ENCODE measurements at regions not wholly inside any gene's neighbourhood (a gene's known extent, or its start where the extent isn't known, plus 50 kb on each side); places are given as distances from the start of the nearest gene placed in this dataset.
A peak's percentile ranks its signal among the peaks of the same experiment; 100 is the strongest.

DNA sequence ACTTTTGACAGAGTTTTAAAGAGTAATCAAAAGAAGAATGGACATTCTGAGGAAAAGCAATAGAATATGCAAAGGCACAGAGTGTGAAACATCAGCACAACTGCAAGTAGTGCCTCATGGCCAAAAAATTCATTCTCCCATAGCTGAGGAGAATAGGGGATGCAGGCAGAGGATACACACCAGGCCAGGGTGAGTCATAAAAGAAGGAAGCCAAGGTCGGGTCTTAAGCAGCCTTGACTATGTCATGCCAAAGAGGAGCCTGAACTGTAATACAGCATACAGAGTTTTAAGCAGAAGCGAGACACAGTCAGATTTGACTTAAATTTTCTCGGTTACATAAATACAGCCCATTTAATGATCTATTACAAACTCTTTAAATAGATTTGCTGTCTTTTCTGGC is 165.0 kb downstream of the LNPK start:
- no peak for DNase-seq (ENCODE audit: low read depth)
- in situ Hi-C loops (cut with HindIII; ENCODE audit: low pct_unique_long_range_greater_than_20kb, low sequenced_read_pairs) = no loop called here

DNA sequence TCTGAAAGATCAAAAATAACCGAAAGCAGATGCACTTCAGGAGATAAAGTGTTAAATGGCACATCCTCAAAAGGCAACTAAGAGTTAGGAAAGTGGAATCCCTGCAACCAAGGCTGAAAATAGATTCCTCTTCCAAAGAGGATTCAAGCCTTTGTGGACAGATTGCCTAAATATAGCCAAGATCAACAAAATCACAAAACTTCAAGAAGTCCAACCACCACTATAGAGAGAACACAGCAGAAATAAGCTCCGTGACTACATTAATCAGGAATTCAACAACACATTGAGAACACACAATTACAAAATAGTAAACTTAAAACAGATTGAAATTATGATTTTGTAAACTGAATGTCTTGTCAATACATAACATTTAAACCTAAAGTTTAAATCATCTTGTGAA is 165.7 kb downstream of the LNPK start:
- no peak for DNase-seq (ENCODE audit: low read depth)

DNA sequence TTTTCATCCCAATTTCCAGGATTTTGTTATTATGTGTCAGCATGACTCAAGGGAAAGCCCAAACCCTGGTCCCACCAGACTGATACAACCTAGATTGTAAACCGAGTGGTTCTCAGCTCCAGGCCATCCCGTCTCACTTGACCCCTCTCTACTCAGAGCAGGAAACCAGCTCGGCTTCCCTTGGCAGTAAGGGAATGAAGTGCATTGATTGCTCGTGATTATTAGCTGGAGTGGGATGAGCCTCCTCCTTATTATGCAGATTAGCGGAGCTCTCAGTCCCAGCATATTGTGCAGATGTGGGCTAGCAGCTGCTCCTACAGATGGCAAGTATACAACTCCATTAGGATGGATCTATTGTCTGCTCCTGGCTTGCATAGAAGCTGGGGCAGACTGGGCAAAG is 167.6 kb downstream of the LNPK start:
- no peak for DNase-seq (ENCODE audit: low read depth)
- in situ Hi-C loops (cut with HindIII; ENCODE audit: low pct_unique_long_range_greater_than_20kb, low sequenced_read_pairs) = no loop called here

More for the DNA sequence above, 165.7 kb downstream of the LNPK start:
- in situ Hi-C loops (cut with HindIII; ENCODE audit: low pct_unique_long_range_greater_than_20kb, low sequenced_read_pairs) = no loop called here

DNA sequence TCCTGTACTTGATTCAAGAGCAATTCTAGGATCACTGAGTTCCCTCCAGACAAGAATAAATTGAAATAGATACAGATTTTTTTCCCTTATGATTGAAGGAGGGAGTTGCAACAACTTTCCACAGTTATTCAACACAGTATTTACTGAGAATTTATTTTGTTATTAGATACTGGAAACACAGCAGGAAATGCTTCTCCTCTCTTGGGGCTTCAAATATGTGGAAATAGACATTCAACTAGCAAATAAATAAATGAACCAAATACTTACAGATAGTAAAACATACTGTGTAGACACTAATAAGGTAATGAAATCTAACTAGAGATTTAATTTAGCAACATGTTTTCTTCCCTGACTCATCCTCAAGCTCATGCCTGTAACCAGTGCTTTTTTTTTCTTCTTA is 169.2 kb downstream of the LNPK start:
- DNase-seq (ENCODE audit: low read depth) = no peak
- in situ Hi-C loops (cut with HindIII; ENCODE audit: low pct_unique_long_range_greater_than_20kb, low sequenced_read_pairs) = no loop called here

DNA sequence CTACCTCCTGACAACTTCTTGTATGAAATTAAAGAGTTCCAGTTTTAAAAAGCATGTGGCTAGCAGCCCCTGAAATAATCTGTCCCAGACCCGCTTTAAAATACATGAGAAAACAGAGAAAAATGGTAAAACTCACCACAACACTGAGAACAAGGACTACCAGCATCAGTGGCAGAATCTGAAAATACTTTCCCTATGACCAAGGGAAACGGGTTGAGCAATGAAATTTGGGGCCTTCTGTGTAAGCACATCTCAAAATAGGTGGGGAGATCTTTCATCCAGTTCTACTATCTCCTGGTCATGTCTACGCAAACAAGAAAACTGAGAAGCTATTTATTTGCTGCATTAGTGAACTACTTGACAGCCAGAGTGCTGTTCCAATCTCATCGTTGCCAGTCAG is 172.3 kb downstream of the LNPK start:
- in situ Hi-C loops (cut with HindIII; ENCODE audit: low pct_unique_long_range_greater_than_20kb, low sequenced_read_pairs) = no loop called here
- DNase-seq (ENCODE audit: low read depth) = no peak

DNA sequence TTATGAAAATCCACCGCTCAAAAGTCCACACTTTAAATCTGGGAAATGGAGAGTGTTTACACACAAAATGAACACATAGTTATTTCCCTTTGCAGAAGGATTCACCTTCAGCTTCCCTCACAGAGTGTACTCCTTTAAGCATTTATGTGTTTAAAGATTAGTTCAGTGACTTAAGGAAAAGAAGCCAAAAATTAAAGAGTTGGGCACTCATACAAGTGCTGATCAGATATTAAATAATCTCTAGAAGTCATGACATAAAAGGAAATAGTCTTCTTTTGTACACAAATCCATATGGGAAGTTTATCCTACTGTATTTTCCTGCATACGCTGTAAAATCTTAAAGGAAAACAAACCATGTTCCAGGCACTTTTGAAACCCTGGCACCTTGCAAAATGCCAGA is 174.2 kb downstream of the LNPK start:
- no peak for DNase-seq (ENCODE audit: low read depth)
- in situ Hi-C loops (cut with HindIII; ENCODE audit: low pct_unique_long_range_greater_than_20kb, low sequenced_read_pairs) = no loop called here

DNA sequence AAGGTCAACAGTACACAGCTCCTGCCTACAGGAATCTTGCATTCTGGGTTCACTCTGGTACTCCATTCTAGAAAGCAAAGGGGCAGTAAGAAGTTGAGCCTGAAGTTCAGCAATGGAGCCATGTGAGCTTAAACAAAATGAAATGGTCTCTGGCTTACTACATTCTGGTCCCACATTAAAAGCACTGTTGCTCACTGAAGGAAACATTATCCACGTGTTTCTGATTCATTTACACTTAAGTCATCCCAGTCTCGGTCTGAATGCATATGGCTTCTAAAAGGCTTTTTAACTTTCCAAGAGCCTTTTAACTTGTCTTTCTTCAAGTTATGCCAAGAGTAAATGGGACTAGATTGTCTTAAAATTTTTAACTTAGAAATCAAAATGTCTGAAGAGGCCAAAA is 177.8 kb downstream of the LNPK start:
- no peak for DNase-seq (ENCODE audit: low read depth)
- in situ Hi-C loops (cut with HindIII; ENCODE audit: low pct_unique_long_range_greater_than_20kb, low sequenced_read_pairs) = no loop called here

DNA sequence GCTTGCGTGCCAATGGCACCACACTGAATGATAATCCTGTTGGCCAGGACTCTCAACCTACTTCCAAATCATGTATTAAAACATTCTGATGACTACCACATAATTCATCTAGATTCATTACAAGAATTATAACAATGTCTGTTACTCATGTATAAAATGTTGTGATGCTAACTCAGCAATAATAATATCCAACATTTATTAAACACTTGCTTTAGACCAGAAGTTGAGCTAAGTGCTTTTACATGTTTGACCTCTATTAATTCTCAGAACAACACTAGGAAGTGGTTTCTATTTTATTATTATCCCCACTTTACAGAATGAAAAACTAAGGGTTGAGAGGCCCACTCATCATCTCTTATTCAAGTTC is 178.4 kb downstream of the LNPK start:
- in situ Hi-C loops (cut with HindIII; ENCODE audit: low pct_unique_long_range_greater_than_20kb, low sequenced_read_pairs) = no loop called here
- DNase-seq (ENCODE audit: low read depth) = no peak

DNA sequence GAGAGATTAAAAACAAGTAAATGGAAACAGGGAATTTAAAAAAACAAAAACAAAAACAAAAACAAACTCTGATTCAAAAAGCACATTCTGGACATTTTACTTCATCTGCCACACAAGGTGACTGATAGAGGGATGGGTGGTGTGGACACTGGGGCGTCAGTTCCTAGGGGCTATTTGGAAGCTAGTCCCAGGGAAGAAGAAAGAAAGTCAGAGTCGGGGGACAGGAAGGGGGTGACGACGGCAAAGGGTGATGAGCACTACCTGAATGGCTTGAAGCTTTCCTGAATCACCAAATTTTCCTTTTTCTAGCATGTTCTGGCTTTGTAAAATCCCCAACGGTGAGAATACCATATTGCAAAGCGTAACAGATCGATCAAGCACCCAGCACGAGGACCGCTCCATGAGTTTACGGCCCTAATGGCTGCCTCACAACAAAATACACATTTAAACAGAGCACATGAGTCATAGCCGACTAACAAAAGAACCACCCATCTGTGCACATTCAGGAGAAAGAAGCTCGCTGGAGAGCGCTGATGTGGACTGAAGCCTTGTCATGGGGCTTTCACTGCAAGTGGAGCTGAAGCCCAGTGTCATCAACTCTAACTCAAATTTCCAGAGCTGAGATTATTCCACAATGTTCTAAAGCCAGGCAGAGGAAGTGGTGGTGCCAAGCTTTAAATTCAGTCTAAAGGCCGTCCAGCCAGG is 178.9 kb downstream of the LNPK start:
- in situ Hi-C loops (cut with HindIII; ENCODE audit: low pct_unique_long_range_greater_than_20kb, low sequenced_read_pairs) = no loop called here

DNA sequence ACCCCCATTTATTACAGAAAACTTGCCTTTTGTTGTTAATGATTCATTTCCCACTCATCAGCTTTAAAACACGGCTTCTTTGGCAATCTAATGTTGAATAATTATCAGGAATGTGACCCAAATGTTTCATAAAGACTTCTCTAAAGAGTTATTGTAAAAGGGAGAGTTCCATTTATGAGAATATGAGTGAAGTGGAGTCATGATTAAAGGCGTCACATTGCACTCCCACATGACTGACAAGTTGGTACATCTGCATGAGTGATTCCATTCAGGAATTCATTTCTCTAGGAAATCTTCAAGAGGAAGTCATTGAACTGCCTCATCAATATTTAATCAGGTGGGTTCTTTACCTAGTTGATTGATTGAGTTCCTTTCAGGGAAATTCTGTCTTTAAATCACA is 184.8 kb downstream of the LNPK start:
- in situ Hi-C loops (cut with HindIII; ENCODE audit: low pct_unique_long_range_greater_than_20kb, low sequenced_read_pairs) = no loop called here
- DNase-seq (ENCODE audit: low read depth) = no peak

More for the DNA sequence above, 178.9 kb downstream of the LNPK start:
- DNase-seq (ENCODE audit: low read depth) = peak; percentile 3

DNA sequence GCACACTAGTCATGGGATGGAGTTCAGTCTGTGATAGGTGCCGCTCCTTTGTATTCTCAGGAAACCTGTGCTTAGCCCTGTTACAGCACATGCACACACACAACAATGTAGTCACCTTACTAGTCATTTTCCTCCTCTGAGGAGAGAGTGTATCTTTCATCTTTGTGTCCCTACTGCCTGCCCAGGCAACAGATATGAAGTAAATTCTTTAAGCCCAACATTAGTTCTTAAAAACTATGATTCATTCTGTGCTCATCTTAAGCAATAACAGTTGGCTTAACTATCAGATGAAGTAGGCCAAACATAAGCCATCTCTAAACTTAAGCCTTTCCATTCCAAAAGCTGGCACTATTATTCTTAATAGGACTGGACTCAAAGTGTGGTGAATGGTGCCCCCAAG is 186.5 kb downstream of the LNPK start:
- in situ Hi-C loops (cut with HindIII; ENCODE audit: low pct_unique_long_range_greater_than_20kb, low sequenced_read_pairs) = no loop called here
- DNase-seq (ENCODE audit: low read depth) = no peak

DNA sequence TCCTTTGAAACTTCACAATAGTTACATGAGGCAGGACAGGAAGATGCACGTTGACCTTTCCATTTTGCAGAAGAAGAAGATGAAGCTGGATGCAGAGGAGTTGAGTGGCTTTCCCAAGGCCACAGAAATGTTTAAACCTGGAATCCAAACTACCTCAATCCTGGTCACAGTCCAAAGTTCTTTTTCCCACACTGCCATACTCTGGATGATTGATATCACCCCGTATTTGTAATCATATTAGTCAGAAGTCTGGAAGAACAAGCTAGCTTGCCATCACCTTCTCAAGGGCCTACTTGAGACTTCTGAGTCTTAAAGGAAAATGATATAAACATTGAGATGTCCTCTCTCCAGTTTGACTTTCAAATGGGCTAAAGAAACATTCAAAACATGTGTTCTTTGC is 190.1 kb downstream of the LNPK start:
- in situ Hi-C loops (cut with HindIII; ENCODE audit: low pct_unique_long_range_greater_than_20kb, low sequenced_read_pairs) = no loop called here

DNA sequence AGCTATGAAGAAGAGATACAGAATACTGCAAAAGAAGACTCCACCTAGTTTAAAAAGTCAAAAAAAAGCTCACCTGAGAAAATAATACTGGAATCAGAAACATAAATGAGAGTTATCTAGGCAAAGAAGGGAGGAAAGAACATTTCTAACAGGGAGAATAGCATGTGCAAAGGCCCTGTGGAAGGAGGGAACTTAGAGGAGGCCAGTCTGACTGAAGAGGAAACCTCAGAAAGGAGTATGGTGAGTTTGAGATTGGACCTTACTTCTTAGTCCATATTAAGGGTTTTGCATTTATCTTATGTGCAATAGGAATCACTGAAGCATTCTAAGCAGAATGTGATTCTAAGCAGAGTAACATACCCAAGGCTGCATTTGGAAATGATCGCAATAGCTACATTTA is 193.2 kb downstream of the LNPK start:
- in situ Hi-C loops (cut with HindIII; ENCODE audit: low pct_unique_long_range_greater_than_20kb, low sequenced_read_pairs) = no loop called here

More for the DNA sequence above, 190.1 kb downstream of the LNPK start:
- DNase-seq (ENCODE audit: low read depth) = no peak

DNA sequence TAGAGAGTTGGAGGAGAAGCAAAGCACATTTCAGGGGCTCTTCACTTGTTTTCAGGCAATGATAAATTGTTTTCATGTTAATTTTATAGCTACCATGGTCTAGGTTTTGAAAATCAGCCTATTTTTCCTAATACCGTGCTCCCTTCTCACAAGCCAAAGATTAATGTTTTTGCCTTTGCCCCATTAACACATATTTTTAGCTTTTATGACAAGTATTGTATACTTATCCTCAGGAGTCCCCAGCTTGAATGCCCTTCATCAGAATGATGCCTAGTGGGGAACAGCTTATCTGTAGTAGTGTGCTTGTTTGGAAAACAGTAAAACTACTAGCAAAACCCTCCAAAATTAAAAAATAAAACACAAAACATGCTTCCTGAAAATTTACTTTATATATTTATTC is 194.0 kb downstream of the LNPK start:
- in situ Hi-C loops (cut with HindIII; ENCODE audit: low pct_unique_long_range_greater_than_20kb, low sequenced_read_pairs) = no loop called here
- DNase-seq (ENCODE audit: low read depth) = no peak

More for the DNA sequence above, 193.2 kb downstream of the LNPK start:
- no peak for DNase-seq (ENCODE audit: low read depth)

DNA sequence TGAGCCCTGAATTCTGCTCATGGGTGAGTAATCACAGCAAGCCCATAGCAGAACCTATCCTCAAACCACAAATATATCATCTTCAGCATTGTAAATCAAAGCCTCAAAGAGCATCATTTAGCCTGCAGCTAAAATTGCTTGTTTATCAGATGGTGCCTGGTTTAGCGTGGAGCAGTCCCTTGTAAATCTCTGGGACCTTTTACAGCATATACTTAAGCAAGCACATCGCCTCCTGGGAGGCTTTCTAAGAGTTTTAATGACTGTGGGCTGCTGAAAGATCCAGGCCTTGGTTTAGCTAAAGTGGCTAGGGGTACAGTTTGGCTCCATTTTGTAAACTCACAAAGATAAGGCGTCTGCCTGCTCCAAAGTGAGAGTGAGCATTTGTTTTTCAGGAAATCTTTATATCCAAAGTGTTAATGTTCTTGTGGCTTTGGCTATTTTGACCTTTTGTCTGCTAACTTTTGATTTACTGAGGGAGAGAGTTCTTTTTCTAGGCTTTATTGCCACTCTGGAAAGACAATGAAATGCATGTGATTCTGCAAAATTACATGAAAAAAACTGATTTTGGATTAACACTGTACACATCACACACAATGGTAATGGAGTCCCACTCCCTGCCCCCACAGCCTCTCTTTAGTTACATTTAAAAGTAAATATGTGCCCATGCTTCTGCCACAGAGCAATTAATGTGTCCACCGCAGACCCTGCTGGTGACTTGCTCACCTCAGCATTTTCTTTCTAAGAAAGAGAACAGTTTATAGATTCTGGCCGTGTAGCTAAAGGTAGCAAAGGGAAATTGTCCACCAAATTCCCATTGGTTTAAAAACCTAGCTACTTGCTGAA is 194.8 kb downstream of the LNPK start:
- in situ Hi-C loops (cut with HindIII; ENCODE audit: low pct_unique_long_range_greater_than_20kb, low sequenced_read_pairs) = no loop called here
- no peak for DNase-seq (ENCODE audit: low read depth)

DNA sequence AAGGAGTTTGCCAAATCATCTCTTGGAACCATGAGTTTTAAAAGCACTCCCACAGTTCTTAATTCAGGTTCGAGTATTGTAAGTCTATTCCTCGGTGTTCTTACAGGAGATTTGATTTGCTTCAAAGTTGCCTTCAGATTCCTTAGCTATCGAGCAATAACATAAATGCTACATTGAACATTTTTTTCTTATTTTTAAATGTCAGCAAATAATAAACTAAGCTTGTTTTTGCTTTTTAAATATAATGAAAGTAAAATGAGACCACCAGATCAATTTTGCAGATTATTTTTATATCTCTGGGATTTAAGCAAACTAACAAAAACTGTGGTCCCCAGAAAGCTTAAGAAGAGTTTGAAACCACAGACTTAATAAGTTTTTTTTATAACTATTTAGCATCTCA is 195.5 kb downstream of the LNPK start:
- DNase-seq (ENCODE audit: low read depth) = no peak
- in situ Hi-C loops (cut with HindIII; ENCODE audit: low pct_unique_long_range_greater_than_20kb, low sequenced_read_pairs) = no loop called here

DNA sequence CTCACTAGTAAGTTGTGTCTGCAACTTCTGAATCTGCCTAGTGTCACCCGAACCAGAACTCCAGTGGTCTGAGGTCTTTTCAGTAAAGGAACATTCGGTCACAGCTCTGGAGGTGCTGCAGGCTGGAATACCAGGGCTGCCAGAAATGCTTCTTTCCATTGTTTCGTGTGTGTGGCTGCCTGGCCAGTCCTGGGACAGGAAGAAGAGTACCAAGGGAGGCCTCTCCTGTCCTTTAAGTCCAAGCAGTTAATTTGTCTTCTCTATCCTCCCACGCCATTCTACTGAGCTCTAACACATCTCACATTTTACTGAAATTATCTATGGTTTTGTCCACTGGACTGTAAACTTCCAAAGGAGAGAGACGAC is 196.0 kb downstream of the LNPK start:
- in situ Hi-C loops (cut with HindIII; ENCODE audit: low pct_unique_long_range_greater_than_20kb, low sequenced_read_pairs) = no loop called here
- no peak for DNase-seq (ENCODE audit: low read depth)

DNA sequence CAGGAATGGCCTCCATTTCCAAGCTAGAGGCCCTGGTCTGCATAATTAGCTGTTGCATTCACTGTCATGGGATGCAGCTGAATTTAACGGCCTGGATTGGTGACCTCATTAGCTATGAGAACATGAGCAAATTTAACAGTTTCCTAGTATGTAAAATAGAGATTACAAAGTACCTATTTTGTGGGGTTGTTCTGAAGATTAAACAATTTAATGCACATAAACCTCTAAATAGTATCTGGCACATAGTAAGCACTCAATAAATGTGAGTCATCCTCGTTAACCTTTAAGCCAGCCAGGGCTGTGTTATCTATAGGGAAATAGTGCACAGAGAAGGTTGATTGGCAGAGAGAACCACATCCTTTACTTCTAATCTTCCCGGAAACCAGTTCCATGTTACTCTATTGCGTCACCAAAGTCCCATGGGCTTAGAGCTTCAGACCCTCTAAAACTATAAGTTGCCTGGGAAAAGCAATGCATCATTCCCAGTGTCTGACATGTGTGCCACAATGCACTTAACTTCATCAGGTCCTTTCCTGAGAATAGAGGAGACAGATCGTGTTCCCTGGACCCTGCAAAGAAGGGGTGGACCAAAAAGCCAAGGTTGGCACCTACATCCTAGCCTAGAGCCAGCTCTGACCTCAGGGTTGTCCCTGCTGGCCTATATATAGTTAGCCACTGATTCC is 196.5 kb downstream of the LNPK start:
- no peak for DNase-seq (ENCODE audit: low read depth)
- in situ Hi-C loops (cut with HindIII; ENCODE audit: low pct_unique_long_range_greater_than_20kb, low sequenced_read_pairs) = no loop called here

DNA sequence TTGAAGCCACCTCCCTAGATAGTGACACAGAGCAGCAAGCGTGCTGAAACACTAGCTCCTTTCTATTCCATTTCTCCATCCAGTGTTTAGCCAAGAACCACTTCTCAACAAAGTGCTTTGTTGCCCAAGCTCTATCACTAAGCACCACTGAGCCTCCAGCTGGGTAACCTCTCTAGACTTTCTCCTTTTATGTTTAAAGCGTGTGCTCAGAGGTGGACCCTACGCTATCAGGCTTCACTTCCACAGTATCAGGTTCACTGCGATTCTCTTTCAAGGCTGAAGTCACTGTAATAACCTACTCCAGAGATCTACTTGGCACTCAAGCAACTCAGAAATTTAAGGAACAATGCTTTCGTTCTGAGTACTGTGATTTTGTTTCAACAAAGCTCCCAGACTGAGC is 197.9 kb downstream of the LNPK start:
- in situ Hi-C loops (cut with HindIII; ENCODE audit: low pct_unique_long_range_greater_than_20kb, low sequenced_read_pairs) = no loop called here
- DNase-seq (ENCODE audit: low read depth) = no peak
